ENCODE measurements at regions not wholly inside any gene's neighbourhood (a gene's known extent, or its start where the extent isn't known, plus 50 kb on each side); places are given as distances from the start of the nearest gene placed in this dataset.
A peak's percentile ranks its signal among the peaks of the same experiment; 100 is the strongest.

DNA sequence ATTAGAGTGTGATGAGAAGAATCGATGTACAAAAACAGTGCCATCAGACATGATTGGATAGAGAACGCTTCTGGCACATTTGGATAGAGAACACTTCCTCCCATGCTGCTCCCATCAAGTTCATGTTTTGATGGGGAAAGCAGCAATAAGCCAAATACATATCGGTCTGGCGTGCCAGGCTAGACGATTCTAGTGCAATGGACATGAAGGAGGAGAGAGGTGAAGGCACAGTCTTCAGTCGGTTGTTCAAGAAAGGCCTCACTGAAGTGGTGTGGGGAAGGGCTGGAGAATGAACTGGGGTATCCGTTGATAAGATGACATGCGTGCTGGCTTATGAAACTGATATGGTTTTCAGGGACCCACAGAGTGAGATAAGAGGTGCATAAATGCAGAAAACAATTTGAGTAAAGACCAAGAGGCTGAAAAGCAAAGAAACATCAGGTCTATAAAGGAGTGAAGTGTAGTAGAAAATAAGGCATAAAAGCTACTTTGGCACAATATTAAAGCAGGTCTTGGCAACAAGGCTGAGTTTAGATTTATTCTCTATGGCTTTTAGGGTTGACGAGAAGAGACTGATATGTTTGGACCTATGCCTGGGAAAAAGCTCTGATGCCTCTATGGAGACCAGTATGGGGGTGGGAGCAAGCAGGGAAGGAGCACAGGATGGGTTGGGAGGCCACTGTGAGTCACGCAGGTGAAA, 117.6 kb upstream of the PIEZO2 start:
- no peaks in the 10 kb centered on the region for H3K27me3 ChIP-seq (ENCODE audit: control insufficient read depth in 3 of 3, insufficient read depth in 3 of 3, low read length in 2 of 3)
- no peak for ATAC-seq (ENCODE audit: insufficient read depth, low FRiP score)
- TF ChIP-seq, protein P1, sequence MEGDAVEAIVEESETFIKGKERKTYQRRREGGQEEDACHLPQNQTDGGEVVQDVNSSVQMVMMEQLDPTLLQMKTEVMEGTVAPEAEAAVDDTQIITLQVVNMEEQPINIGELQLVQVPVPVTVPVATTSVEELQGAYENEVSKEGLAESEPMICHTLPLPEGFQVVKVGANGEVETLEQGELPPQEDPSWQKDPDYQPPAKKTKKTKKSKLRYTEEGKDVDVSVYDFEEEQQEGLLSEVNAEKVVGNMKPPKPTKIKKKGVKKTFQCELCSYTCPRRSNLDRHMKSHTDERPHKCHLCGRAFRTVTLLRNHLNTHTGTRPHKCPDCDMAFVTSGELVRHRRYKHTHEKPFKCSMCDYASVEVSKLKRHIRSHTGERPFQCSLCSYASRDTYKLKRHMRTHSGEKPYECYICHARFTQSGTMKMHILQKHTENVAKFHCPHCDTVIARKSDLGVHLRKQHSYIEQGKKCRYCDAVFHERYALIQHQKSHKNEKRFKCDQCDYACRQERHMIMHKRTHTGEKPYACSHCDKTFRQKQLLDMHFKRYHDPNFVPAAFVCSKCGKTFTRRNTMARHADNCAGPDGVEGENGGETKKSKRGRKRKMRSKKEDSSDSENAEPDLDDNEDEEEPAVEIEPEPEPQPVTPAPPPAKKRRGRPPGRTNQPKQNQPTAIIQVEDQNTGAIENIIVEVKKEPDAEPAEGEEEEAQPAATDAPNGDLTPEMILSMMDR (IDR thresholded peaks at IDR 0.05; ENCODE audit: control extremely low read depth, extremely low read depth): no peak
- no peaks in the 10 kb centered on the region for H3K36me3 ChIP-seq (ENCODE audit: control insufficient read depth in 4 of 4, insufficient read depth in 4 of 4, low read length in 4 of 4)
- DNase-seq: peak in 2 of 3 donors; percentile 64 to 83
- no peak overlapping the region for H3K9ac ChIP-seq (ENCODE audit: insufficient read depth in 1 of 2, low read length in 2 of 2)
- peaks cover 0 to 51% (median 6%) of the 10 kb centered on the region in 5 donors for H3K4me1 ChIP-seq (ENCODE audit: control insufficient read depth in 5 of 5, insufficient read depth in 5 of 5, low read length in 5 of 5)
- WGBS, 2 donors: 78 to 89% methylated on average over 10 of the region's 10 CpGs
- peaks cover 0 to 6% (median 2%) of the 10 kb centered on the region in 4 donors for H3K9me3 ChIP-seq (ENCODE audit: control insufficient read depth in 4 of 4, insufficient read depth in 3 of 4, low read length in 3 of 4)
- no peak overlapping the region for H3K4me3 ChIP-seq
- H3K27ac ChIP-seq (ENCODE audit: low read depth in 1 of 2, low read length in 1 of 2): no peak overlapping the region

DNA sequence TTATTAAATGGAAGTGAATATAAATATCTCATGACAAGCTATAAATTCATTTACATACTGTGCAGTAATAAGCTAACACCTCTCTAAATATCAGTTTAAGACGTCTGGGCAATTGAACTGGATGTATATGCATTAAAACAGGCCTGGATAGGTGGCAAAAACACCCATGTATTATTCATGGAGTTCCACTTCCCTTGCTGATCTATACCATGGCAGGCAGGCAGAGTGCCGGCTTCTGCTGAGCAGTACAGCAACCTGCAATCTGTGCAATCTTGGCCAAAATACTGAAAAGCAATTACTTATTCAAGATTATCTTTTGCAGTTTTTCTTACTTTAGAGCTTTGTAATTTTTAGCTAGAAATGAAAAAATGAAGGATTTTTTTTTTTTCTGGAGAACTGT, 112.1 kb upstream of the PIEZO2 start:
- Histone ChIP-seq H3K9me3 (ENCODE audit: control insufficient read depth in 4 of 4, insufficient read depth in 3 of 4, low read length in 3 of 4) (peaks cover 0 to 6% (median 2%) of the 10 kb centered on the region in 4 donors), H3K9ac (ENCODE audit: insufficient read depth in 1 of 2, low read length in 2 of 2) (no peak overlapping the region), H3K4me3 (no peak overlapping the region), H3K27ac (ENCODE audit: low read depth in 1 of 2, low read length in 1 of 2) (no peak overlapping the region), H3K36me3 (ENCODE audit: control insufficient read depth in 4 of 4, insufficient read depth in 4 of 4, low read length in 4 of 4) (no peaks in the 10 kb centered on the region), H3K27me3 (ENCODE audit: control insufficient read depth in 3 of 3, insufficient read depth in 3 of 3, low read length in 2 of 3) (no peaks in the 10 kb centered on the region), H3K4me1 (ENCODE audit: control insufficient read depth in 5 of 5, insufficient read depth in 5 of 5, low read length in 5 of 5) (peaks cover 0 to 22% (median 0%) of the 10 kb centered on the region in 5 donors)
- ATAC-seq (ENCODE audit: insufficient read depth, low FRiP score): no peak
- no peak for DNase-seq
- 78 to 85% methylated on average over 2 of the region's 2 CpGs for WGBS, 2 donors
- TF ChIP-seq, protein P1 (IDR thresholded peaks at IDR 0.05; ENCODE audit: control extremely low read depth, extremely low read depth): no peak

DNA sequence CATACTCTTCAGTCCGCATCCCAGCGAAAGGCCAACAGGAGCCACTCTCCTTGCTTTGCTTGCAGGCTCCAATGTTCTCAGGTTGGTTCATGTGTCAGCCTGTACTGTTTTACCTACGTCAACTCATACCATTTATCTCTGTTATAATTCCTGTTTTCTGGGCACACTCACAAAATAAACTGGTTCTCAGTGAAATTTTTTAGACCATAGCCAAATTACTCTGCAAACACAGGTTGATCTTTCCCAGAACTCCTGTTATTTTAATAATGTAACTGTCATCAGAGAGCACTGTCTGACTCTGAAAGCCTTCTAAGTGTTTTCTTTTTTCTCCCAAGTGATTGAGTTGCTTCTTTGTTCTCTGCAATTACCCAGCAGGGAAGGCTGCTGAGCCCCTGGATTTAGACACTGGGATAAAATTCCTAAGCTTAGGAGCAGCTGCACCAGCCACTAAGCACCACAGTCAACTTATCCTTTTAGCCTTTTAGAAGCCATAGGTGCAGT, 111.6 kb upstream of the PIEZO2 start:
- TF ChIP-seq, protein P1 (IDR thresholded peaks at IDR 0.05; ENCODE audit: control extremely low read depth, extremely low read depth): no peak
- no peak overlapping the region for H3K9ac ChIP-seq (ENCODE audit: insufficient read depth in 1 of 2, low read length in 2 of 2)
- H3K9me3 ChIP-seq (ENCODE audit: control insufficient read depth in 4 of 4, insufficient read depth in 3 of 4, low read length in 3 of 4): peaks cover 0 to 6% (median 2%) of the 10 kb centered on the region in 4 donors
- no peak for ATAC-seq (ENCODE audit: insufficient read depth, low FRiP score)
- DNase-seq: no peak
- no peak overlapping the region for H3K27ac ChIP-seq (ENCODE audit: low read depth in 1 of 2, low read length in 1 of 2)
- 83 to 93% methylated on average over 3 of the region's 3 CpGs for WGBS, 2 donors
- no peaks in the 10 kb centered on the region for H3K36me3 ChIP-seq (ENCODE audit: control insufficient read depth in 4 of 4, insufficient read depth in 4 of 4, low read length in 4 of 4)
- no peak overlapping the region for H3K4me3 ChIP-seq
- peaks cover 0 to 17% (median 0%) of the 10 kb centered on the region in 5 donors for H3K4me1 ChIP-seq (ENCODE audit: control insufficient read depth in 5 of 5, insufficient read depth in 5 of 5, low read length in 5 of 5)
- H3K27me3 ChIP-seq (ENCODE audit: control insufficient read depth in 3 of 3, insufficient read depth in 3 of 3, low read length in 2 of 3): no peaks in the 10 kb centered on the region
